ENCODE measurements at regions not wholly inside any gene's neighbourhood (a gene's known extent, or its start where the extent isn't known, plus 50 kb on each side); places are given as distances from the start of the nearest gene placed in this dataset.
A peak's percentile ranks its signal among the peaks of the same experiment; 100 is the strongest.
"Not testable (repeated sequence)": the region's sequence is repeated elsewhere in the genome, so short reads cannot be mapped to it uniquely, and the experiment has no call there.

GRCh38 chr14:51368721-51369163 lies 128.7 kb downstream of the TMX1 start:
- no peaks in the 10 kb centered on the region for H3K27me3 ChIP-seq
- H3K27ac ChIP-seq = peak overlapping the region in 1 of 4 donors; percentile 37
- H3K9me3 ChIP-seq = no peaks in the 10 kb centered on the region
- in situ Hi-C loops (cut with MboI; ENCODE audit: low sequenced_read_pairs in 4 of 4) = no loop called here
- H3K36me3 ChIP-seq = no peaks in the 10 kb centered on the region
- intact Hi-C loops (cut with DNase I; ENCODE audit: low total_unique reads) = no loop called here
- peaks cover 0 to 8% of the 10 kb centered on the region in 2 donors for H3K4me1 ChIP-seq
- peak; percentile 69 to 82 for ATAC-seq
- peak in 1 of 2 donors; percentile 30 for DNase-seq
- TF ChIP-seq POLR2A (IDR thresholded peaks at IDR 0.05) = no peak
- no peak for TF ChIP-seq CTCF (IDR thresholded peaks at IDR 0.05 in 4 of 5, conservative IDR thresholded peaks at IDR 0.05 in 1 of 5)
- H3K4me3 ChIP-seq = no peak overlapping the region

DNA sequence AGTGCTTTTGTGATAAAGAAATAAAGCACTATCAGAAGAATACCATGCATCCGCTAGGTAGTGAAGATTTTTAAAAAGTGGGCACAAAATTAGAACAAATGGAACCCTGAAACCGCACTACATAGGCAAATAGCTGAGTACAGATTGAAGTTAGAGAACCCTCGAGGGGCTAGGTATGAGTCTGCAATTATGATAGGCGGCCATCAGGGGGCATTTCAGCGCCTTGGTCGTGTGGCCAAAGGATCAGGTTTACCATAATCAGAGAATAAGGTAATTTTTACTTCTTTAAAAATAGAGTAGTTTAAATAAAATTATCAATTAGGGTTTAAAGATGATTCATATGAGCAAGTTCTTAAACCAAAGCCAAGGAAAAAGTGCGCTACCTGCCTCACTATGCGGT lies 129.8 kb downstream of the TMX1 start:
- no peak overlapping the region for H3K4me3 ChIP-seq
- ATAC-seq = no peak
- no peak overlapping the region for H3K27ac ChIP-seq
- H3K4me1 ChIP-seq = peaks cover 0 to 8% of the 10 kb centered on the region in 2 donors
- no peak for DNase-seq
- no peak for TF ChIP-seq POLR2A (IDR thresholded peaks at IDR 0.05)
- TF ChIP-seq CTCF (IDR thresholded peaks at IDR 0.05 in 4 of 5, conservative IDR thresholded peaks at IDR 0.05 in 1 of 5) = peak in 1 of 5 experiments; percentile 13
- H3K36me3 ChIP-seq = no peaks in the 10 kb centered on the region
- no peaks in the 10 kb centered on the region for H3K9me3 ChIP-seq
- in situ Hi-C loops (cut with MboI; ENCODE audit: low sequenced_read_pairs in 4 of 4) (no loop called here), intact Hi-C loops (cut with DNase I; ENCODE audit: low total_unique reads) (no loop called here)
- H3K27me3 ChIP-seq = no peaks in the 10 kb centered on the region

DNA sequence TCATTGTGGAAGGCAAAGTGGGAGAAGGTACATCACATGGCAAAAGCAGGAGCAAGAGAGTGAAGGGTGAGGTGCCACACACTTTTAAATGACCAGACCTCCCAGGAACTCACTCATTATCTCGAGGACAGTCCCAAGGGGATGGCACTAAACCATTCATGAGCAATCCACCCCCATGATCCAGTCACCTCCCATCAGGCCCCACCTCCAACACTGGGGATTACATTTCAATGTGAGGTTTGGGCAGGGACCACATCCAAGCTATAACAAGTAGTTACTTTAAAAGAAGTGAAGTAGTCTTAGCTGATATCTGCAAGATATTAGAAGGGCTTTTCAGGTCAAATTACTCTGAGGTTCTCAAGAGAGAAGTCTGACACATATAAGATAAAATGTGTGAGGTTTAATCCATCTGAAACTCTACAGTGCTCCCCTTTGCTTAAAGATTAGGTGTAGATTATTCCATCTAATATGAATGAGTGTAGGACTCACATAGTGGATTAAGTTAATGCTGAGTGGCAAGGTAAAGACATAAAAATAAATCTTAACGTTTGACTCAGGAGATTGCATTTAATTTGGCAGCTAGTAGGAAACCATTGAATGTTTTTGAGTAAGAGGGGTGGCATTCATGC lies 130.8 kb downstream of the TMX1 start:
- Histone ChIP-seq H3K4me3 (no peak overlapping the region), H3K4me1 (peaks cover 0 to 8% of the 10 kb centered on the region in 2 donors), H3K9me3 (no peaks in the 10 kb centered on the region), H3K27ac (no peak overlapping the region), H3K36me3 (no peaks in the 10 kb centered on the region), H3K27me3 (no peaks in the 10 kb centered on the region)
- TF ChIP-seq CTCF (IDR thresholded peaks at IDR 0.05 in 4 of 5, conservative IDR thresholded peaks at IDR 0.05 in 1 of 5) = no peak
- TF ChIP-seq POLR2A (IDR thresholded peaks at IDR 0.05) = no peak
- DNase-seq (no peak), ATAC-seq (no peak)
- in situ Hi-C loops (cut with MboI; ENCODE audit: low sequenced_read_pairs in 4 of 4) (no loop called here), intact Hi-C loops (cut with DNase I; ENCODE audit: low total_unique reads) (no loop called here)

DNA sequence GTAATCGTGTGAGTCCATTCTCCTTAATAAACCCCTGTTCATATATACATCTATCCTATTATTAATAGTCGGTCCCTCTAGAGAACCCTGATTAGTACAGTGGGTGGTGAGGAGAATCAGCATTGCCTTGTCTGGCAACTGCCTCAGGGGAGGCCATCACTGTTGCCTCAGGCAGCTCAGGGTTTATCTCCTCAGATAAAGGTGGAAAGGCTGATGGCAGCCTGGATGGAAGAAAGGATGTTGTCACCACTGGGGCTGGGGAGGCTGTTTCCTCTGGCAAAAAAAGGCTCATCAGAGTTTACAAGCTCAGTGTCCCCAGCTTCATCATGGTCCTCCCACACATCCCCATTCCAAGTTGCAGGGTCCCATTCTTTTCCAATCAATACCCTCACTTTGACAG lies 137.1 kb downstream of the TMX1 start:
- in situ Hi-C loops (cut with MboI; ENCODE audit: low sequenced_read_pairs in 4 of 4); intact Hi-C loops (cut with DNase I; ENCODE audit: low total_unique reads); H3K4me3 ChIP-seq; DNase-seq; H3K4me1 ChIP-seq; H3K27ac ChIP-seq; ATAC-seq; H3K36me3 ChIP-seq; H3K27me3 ChIP-seq; H3K9me3 ChIP-seq: not testable (repeated sequence)

DNA sequence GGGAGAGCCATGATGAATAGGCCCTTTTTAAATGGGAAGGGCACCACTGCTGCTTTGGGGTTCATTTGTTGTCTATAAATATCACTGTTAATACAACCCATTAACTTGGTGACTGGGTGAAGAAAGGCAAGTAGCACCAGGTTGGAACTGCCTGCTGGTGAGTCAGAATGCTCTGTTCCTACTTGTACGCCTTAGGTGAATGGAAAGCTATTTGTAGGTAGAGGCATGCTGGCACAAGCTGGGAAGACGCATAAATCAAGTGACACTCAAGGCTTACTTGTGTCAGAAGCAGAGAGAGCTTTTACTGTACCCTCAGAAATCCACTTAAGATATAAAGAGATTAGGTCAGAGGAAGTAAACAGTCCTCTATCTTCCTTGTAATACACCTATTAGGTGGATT lies 142.5 kb downstream of the TMX1 start:
- DNase-seq (no peak), ATAC-seq (peak in 1 of 2 donors; percentile 53)
- H3K27ac ChIP-seq = no peak overlapping the region
- no peaks in the 10 kb centered on the region for H3K36me3 ChIP-seq
- intact Hi-C loops (cut with DNase I; ENCODE audit: low total_unique reads) (no loop called here), in situ Hi-C loops (cut with MboI; ENCODE audit: low sequenced_read_pairs in 4 of 4) (no loop called here)
- no peak overlapping the region for H3K4me3 ChIP-seq
- H3K27me3 ChIP-seq = no peaks in the 10 kb centered on the region
- H3K4me1 ChIP-seq = no peaks in the 10 kb centered on the region
- no peaks in the 10 kb centered on the region for H3K9me3 ChIP-seq
- TF ChIP-seq POLR2A (IDR thresholded peaks at IDR 0.05) (no peak), CTCF (IDR thresholded peaks at IDR 0.05 in 4 of 5, conservative IDR thresholded peaks at IDR 0.05 in 1 of 5) (no peak)

Measured in gastrocnemius medialis (tissue), 4 donors.